Transverse colon (tissue), 4 donors: ENCODE measurements at regions not wholly inside any gene's neighbourhood (a gene's known extent, or its start where the extent isn't known, plus 50 kb on each side); places are given as distances from the start of the nearest gene placed in this dataset.
"Not testable (repeated sequence)": the region's sequence is repeated elsewhere in the genome, so short reads cannot be mapped to it uniquely, and the experiment has no call there.

Experiments used
- DNase-seq: peaks from one replicate; pipeline ENCODE4 v3.0.0-alpha.2; 2019
- H3K27ac ChIP-seq, 4 donors: fragments of 200-600 bp; sonication (generic); 2 replicates each; pipeline ENCODE4 v1.5.1; 2016 to 2018; ENCODE audit warnings: inconsistent platforms in 4 of 4
- H3K27me3 ChIP-seq: fragments of 200-600 bp; sonication (generic); 2 replicates; pipeline ENCODE4 v1.5.1; 2017; ENCODE audit warnings: inconsistent platforms
- H3K36me3 ChIP-seq, 4 donors: fragments of 200-600 bp; sonication (generic); 2 replicates each; pipeline ENCODE4 v1.5.1; 2017 to 2019; ENCODE audit warnings: inconsistent platforms in 4 of 4
- H3K4me1 ChIP-seq, 4 donors: fragments of 200-600 bp; sonication (generic); 2 replicates each; pipeline ENCODE4 v1.5.1; 2017 to 2020; ENCODE audit warnings: inconsistent platforms in 4 of 4
- H3K4me3 ChIP-seq, 4 donors: fragments of 200-600 bp; sonication (generic); 1 replicate in 1 of 4; 2 replicates in 3 of 4; pipeline versions ENCODE4 v1.5.1 to v1.6.1; 2017 to 2019; ENCODE audit warnings: inconsistent platforms in 4 of 4
- H3K9me3 ChIP-seq, 2 donors: fragments of 200-600 bp; sonication (generic); 2 replicates each; pipeline ENCODE4 v1.5.1; 2017 to 2019; ENCODE audit warnings: inconsistent platforms in 2 of 2
- EP300 ChIP-seq: sonication (generic); formaldehyde crosslinking; IDR thresholded peaks from one replicate; pipeline ENCODE4 v1.6.1; 2017; ENCODE audit warnings: antibody characterized with exemption, low read depth
- POLR2A ChIP-seq: fragments of 450-650 bp; IDR thresholded peaks from one replicate; pipeline ENCODE4 v1.6.1; 2016; ENCODE audit warnings: antibody characterized with exemption, mild to moderate bottlenecking, moderate library complexity
- POLR2AphosphoS5 ChIP-seq, 3 donors: sonication (generic); formaldehyde crosslinking; IDR thresholded peaks; one replicate each; pipeline ENCODE4 v1.6.1; 2016; ENCODE audit warnings: antibody characterized with exemption in 3 of 3
- WGBS, 2 donors: methylation state at CpG; one replicate each; pipeline ENCODE4 v1.1.5; 2018; ENCODE audit warnings: low coverage in 1 of 2; 5-methylcytosine and 5-hydroxymethylcytosine counted together
- in situ Hi-C, 4 donors: fragments of 200-750 bp; cut with MboI; loops; one replicate each; pipeline versions ENCODE4 v1.15.0 to v1.15.1; 2017; ENCODE audit warnings: low sequenced_read_pairs in 3 of 4, low pct_ligation_motif_present in 1 of 4, low pct_unique_long_range_greater_than_20kb in 1 of 4
- intact Hi-C: fragments of 100-400 bp; cut with DNase I; formaldehyde crosslinking; loops from one replicate; pipeline ENCODE4 v1.15.1; 2023; ENCODE audit warnings: low total_unique reads
- TF ChIP-seq, protein P1 (sequence below), 5 experiments: fragments of 200-600 bp in 3 of 5; fragments of 450-650 bp in 2 of 5; sonication (generic) in 3 of 5; IDR thresholded peaks; 1 replicate in 2 of 5; 2 replicates in 3 of 5; pipeline ENCODE4 v1.5.1; 2016 to 2017; ENCODE audit warnings: antibody characterized with exemption in 5 of 5, inconsistent platforms in 3 of 5, mild to moderate bottlenecking in 2 of 5, moderate library complexity in 1 of 5

DNA sequence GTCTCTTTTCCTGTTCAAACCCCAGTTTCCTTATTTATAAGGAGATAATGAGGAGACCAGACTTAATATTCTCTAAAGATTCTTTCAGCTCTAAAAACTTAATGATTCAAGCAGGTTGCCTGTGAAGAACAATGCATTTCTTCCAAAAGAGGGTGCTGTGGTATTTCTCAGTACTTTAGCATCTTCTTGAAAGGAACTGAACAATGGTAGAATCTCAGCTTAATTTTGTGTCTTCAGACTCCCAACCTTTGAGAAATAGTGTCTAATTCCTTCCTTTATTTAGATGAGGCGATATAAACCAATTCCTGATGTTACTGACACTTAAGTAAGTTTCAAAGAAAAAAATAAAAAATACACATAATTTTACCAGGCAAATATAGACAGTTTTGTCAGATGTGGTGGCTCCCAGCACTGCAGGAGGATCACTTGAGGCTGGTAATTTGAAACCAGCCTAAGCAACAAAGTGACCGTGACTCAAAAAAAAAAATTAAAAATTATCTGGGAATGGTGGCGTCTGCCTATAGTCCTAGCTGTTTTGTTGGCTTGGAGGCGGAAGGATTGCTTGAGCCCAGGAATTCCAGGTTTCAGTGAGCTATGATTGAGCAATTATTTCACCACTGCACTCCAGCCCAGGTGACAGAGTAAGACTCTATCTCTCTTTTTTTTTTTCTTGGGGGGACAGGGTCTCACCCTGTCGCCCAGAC is 76.9 kb upstream of the PSMA6 start:
- H3K27me3 ChIP-seq = no peaks in the 10 kb centered on the region
- no peak for TF ChIP-seq POLR2AphosphoS5 (IDR thresholded peaks at IDR 0.05)
- TF ChIP-seq, protein P1, sequence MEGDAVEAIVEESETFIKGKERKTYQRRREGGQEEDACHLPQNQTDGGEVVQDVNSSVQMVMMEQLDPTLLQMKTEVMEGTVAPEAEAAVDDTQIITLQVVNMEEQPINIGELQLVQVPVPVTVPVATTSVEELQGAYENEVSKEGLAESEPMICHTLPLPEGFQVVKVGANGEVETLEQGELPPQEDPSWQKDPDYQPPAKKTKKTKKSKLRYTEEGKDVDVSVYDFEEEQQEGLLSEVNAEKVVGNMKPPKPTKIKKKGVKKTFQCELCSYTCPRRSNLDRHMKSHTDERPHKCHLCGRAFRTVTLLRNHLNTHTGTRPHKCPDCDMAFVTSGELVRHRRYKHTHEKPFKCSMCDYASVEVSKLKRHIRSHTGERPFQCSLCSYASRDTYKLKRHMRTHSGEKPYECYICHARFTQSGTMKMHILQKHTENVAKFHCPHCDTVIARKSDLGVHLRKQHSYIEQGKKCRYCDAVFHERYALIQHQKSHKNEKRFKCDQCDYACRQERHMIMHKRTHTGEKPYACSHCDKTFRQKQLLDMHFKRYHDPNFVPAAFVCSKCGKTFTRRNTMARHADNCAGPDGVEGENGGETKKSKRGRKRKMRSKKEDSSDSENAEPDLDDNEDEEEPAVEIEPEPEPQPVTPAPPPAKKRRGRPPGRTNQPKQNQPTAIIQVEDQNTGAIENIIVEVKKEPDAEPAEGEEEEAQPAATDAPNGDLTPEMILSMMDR (IDR thresholded peaks at IDR 0.05) = peak; percentile 23 to 46 (median 42)
- no peaks in the 10 kb centered on the region for H3K36me3 ChIP-seq
- H3K27ac ChIP-seq = no peak overlapping the region
- no peaks in the 10 kb centered on the region for H3K4me1 ChIP-seq
- in situ Hi-C loops (loop anchor here in 2 of 4 donors (5.0 kb wide), 1 partner anchor 197 kb away; no protein-coding TSS in a partner anchor), intact Hi-C loops (loop anchor here (5.0 kb wide), 1 partner anchor 192 kb away; no protein-coding TSS in a partner anchor)
- H3K4me3 ChIP-seq = no peak overlapping the region
- H3K9me3 ChIP-seq = no peaks in the 10 kb centered on the region
- 81 to 94% methylated on average over 4 to 5 of the region's 5 CpGs for WGBS, 2 donors
- no peak for DNase-seq

DNA sequence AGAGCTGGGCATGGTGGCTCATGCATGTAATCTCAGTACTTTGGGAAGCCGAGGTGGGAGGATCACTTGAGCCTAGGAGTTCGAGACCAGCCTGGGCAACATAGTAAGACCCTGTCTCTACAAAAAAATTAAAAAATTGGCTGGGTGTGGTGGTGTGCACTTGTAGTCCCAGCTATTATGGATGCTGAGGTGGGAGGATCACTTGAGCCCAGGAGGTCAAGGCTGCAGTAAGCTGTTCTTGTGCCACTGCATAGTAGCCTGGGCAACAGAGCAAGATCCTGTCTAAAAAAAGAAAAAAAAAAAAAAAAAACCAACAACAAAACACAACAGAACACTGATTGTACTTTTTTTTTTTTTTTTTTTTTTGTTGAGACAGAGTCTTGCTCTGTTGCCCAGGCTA is 74.0 kb upstream of the PSMA6 start:
- intact Hi-C loops (loop anchor here (5.0 kb wide), 1 partner anchor 189 kb away; no protein-coding TSS in a partner anchor), in situ Hi-C loops (loop anchor here in 2 of 4 donors (5.0 kb wide), 1 partner anchor 194 kb away; no protein-coding TSS in a partner anchor)
- DNase-seq, H3K9me3 ChIP-seq, H3K27me3 ChIP-seq, H3K4me1 ChIP-seq, H3K4me3 ChIP-seq, H3K36me3 ChIP-seq, H3K27ac ChIP-seq: not testable (repeated sequence)
- WGBS, 2 donors = 89% methylated on average over 2 of the region's 2 CpGs; no CpG with 5 or more reads in 1 of the 2 donors

DNA sequence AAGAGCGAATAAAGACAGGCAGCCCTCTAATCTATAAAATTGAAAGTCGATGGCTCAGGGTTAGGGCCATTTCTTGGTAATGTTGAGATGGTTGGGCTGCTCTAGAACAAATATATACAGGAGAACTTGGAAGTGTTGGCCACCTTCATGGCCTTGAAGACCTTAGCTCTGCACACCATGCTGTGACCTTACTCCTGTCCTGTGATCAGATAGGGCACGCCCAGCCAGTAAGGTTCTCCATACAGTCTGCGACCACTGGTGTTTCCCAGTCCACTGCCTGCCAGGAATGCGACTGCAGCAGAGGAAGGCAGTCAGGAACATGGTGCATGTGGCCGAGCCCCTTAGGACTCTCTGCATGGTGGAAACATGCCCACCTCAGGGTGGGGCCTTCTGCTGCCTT is 73.2 kb upstream of the PSMA6 start:
- intact Hi-C loops = loop anchor here (5.0 kb wide), 1 partner anchor 188 kb away; no protein-coding TSS in a partner anchor
- 99% methylated on average over 6 of the region's 6 CpGs; no CpG with 5 or more reads in 1 of the 2 donors for WGBS, 2 donors
- no peak for DNase-seq
- H3K9me3 ChIP-seq = no peaks in the 10 kb centered on the region
- TF ChIP-seq EP300 (no peak), POLR2AphosphoS5 (IDR thresholded peaks at IDR 0.05) (no peak), POLR2A (no peak)
- TF ChIP-seq, protein P1 (IDR thresholded peaks at IDR 0.05) = no peak
- peaks cover 0 to under 1% (median 0%) of the 10 kb centered on the region in 4 donors for H3K4me1 ChIP-seq
- in situ Hi-C loops = loop anchor here in 2 of 4 donors (5.0 kb wide), 1 partner anchor 193 kb away; no protein-coding TSS in a partner anchor
- no peaks in the 10 kb centered on the region for H3K36me3 ChIP-seq
- H3K27ac ChIP-seq = no peak overlapping the region
- H3K27me3 ChIP-seq = no peaks in the 10 kb centered on the region
- no peak overlapping the region for H3K4me3 ChIP-seq

DNA sequence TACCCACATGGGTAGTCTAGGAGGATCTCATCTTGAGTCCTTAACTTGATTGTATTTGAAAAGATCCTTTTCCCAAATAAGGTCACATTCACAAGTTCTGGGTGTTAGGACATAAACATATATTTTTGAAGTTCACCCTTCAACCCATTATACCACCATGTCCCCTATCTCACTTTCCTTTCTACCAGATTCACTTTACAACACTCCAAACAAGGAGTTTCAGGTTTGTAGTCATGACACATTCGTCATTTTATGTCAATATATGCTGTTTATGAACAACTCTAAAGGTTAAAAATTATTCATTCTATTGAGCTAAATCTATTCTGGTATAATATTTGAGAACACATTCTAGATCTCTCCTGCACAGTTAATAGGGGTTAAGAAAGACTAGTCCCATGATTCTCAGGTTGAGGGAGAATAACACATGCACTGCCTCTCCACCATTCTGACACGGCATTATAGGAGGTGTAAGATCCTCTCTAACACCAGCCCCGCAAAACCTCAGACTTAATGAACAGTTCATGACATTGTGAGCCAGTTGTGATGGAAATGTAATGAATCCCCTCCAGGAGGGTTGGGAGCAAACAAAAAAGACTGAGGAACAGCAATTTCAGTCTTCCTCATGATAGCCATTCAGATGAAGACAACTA is 72.0 kb upstream of the PSMA6 start:
- H3K36me3 ChIP-seq = no peaks in the 10 kb centered on the region
- H3K27ac ChIP-seq = no peak overlapping the region
- no peak for DNase-seq
- in situ Hi-C loops (no loop called here), intact Hi-C loops (no loop called here)
- TF ChIP-seq POLR2A = no peak
- no peak for TF ChIP-seq POLR2AphosphoS5 (IDR thresholded peaks at IDR 0.05)
- TF ChIP-seq, protein P1 (IDR thresholded peaks at IDR 0.05) = no peak
- TF ChIP-seq EP300 = no peak
- 90 to 94% methylated on average over 3 of the region's 3 CpGs for WGBS, 2 donors
- H3K4me1 ChIP-seq = peaks cover 0 to 8% (median 0%) of the 10 kb centered on the region in 4 donors
- H3K27me3 ChIP-seq = no peaks in the 10 kb centered on the region
- H3K4me3 ChIP-seq = no peak overlapping the region
- no peaks in the 10 kb centered on the region for H3K9me3 ChIP-seq
